Esophagus muscularis mucosa (tissue), 4 donors: ENCODE measurements at regions not wholly inside any gene's neighbourhood (a gene's known extent, or its start where the extent isn't known, plus 50 kb on each side); places are given as distances from the start of the nearest gene placed in this dataset.
A peak's percentile ranks its signal among the peaks of the same experiment; 100 is the strongest.

ENCODE experiments used
- DNase-seq: peaks from one replicate; pipeline ENCODE4 v3.0.0-alpha.2; 2017; ENCODE audit errors: extremely low spot score
- H3K27ac ChIP-seq, 4 donors: fragments of 200-600 bp; sonication (generic); replicated peaks in 1 of 4; 1 replicate in 3 of 4; 2 replicates in 1 of 4; pipeline ENCODE4 v1.5.1; 2016 to 2019; ENCODE audit warnings: mild to moderate bottlenecking in 1 of 4
- H3K27me3 ChIP-seq, 4 donors: fragments of 200-600 bp; sonication (generic); one replicate each; pipeline versions ENCODE4 v1.5.1 to v1.6.0; 2016 to 2019
- H3K36me3 ChIP-seq, 4 donors: fragments of 200-600 bp; sonication (generic); one replicate each; pipeline ENCODE4 v1.5.1; 2016 to 2019
- H3K4me1 ChIP-seq, 4 donors: fragments of 200-600 bp; sonication (generic); one replicate each; pipeline ENCODE4 v1.5.1; 2016 to 2019
- H3K4me3 ChIP-seq, 4 donors: fragments of 200-600 bp; sonication (generic); 1 replicate in 2 of 4; 2 replicates in 2 of 4; pipeline ENCODE4 v1.5.1; 2016 to 2019; ENCODE audit warnings: mild to moderate bottlenecking in 4 of 4, moderate library complexity in 1 of 4
- H3K9me3 ChIP-seq, 4 donors: fragments of 200-600 bp; sonication (generic); 1 replicate in 3 of 4; 2 replicates in 1 of 4; pipeline ENCODE4 v1.5.1; 2016 to 2019
- EP300 ChIP-seq: sonication (generic); formaldehyde crosslinking; IDR thresholded peaks from one replicate; pipeline ENCODE4 v1.6.1; 2017; ENCODE audit warnings: antibody characterized with exemption
- POLR2A ChIP-seq: fragments of 450-650 bp; IDR thresholded peaks from one replicate; pipeline ENCODE4 v1.6.1; 2017; ENCODE audit warnings: antibody characterized with exemption, moderate library complexity, mild to moderate bottlenecking, low read depth
- POLR2AphosphoS5 ChIP-seq, 2 donors: sonication (generic); formaldehyde crosslinking; IDR thresholded peaks; one replicate each; pipeline ENCODE4 v1.6.1; 2017; ENCODE audit warnings: antibody characterized with exemption in 2 of 2
- WGBS: methylation state at CpG from one replicate; pipeline ENCODE4 v1.1.5; 2018; 5-methylcytosine and 5-hydroxymethylcytosine counted together
- intact Hi-C: fragments of 100-400 bp; cut with DNase I; formaldehyde crosslinking; loops from one replicate; pipeline ENCODE4 v1.15.1; 2023
- TF ChIP-seq, protein P1 (sequence below), 3 experiments: fragments of 200-600 bp in 2 of 3; fragments of 450-650 bp in 1 of 3; sonication (generic) in 2 of 3; IDR thresholded peaks; one replicate each; pipeline ENCODE4 v1.5.1; 2017 to 2019; ENCODE audit warnings: antibody characterized with exemption in 3 of 3, mild to moderate bottlenecking in 2 of 3, moderate library complexity in 1 of 3

DNA sequence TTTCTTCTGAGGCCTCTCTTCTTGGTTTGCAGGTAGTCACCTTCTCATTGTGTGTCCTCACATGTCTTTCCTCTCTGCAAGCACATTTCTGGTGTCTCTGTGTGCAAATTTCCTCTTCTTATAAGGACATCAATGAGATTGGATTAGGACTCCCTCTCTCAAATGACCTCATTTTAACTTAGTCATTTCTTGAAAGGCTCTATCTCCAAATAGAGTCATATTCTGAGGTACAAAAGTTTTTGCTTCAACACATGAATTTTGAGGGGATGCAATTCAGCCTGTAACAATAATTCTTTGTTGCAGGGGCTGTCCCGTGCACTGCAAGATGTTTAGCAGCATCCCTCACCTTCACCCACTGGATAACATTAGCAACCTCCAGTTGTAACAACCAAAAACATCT, 115.0 kb upstream of the DCBLD2 start:
- intact Hi-C loops, result no loop called here
- no peak for DNase-seq
- H3K27ac ChIP-seq, result no peak overlapping the region
- 71% methylated on average over 1 of the region's 1 CpG for WGBS
- H3K27me3 ChIP-seq, result no peaks in the 10 kb centered on the region
- no peak overlapping the region for H3K4me3 ChIP-seq
- no peaks in the 10 kb centered on the region for H3K4me1 ChIP-seq
- TF ChIP-seq EP300 (no peak), POLR2AphosphoS5 (IDR thresholded peaks at IDR 0.05) (no peak), POLR2A (no peak)
- TF ChIP-seq, protein P1, sequence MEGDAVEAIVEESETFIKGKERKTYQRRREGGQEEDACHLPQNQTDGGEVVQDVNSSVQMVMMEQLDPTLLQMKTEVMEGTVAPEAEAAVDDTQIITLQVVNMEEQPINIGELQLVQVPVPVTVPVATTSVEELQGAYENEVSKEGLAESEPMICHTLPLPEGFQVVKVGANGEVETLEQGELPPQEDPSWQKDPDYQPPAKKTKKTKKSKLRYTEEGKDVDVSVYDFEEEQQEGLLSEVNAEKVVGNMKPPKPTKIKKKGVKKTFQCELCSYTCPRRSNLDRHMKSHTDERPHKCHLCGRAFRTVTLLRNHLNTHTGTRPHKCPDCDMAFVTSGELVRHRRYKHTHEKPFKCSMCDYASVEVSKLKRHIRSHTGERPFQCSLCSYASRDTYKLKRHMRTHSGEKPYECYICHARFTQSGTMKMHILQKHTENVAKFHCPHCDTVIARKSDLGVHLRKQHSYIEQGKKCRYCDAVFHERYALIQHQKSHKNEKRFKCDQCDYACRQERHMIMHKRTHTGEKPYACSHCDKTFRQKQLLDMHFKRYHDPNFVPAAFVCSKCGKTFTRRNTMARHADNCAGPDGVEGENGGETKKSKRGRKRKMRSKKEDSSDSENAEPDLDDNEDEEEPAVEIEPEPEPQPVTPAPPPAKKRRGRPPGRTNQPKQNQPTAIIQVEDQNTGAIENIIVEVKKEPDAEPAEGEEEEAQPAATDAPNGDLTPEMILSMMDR (IDR thresholded peaks at IDR 0.05), result no peak
- no peaks in the 10 kb centered on the region for H3K9me3 ChIP-seq
- H3K36me3 ChIP-seq, result no peaks in the 10 kb centered on the region

DNA sequence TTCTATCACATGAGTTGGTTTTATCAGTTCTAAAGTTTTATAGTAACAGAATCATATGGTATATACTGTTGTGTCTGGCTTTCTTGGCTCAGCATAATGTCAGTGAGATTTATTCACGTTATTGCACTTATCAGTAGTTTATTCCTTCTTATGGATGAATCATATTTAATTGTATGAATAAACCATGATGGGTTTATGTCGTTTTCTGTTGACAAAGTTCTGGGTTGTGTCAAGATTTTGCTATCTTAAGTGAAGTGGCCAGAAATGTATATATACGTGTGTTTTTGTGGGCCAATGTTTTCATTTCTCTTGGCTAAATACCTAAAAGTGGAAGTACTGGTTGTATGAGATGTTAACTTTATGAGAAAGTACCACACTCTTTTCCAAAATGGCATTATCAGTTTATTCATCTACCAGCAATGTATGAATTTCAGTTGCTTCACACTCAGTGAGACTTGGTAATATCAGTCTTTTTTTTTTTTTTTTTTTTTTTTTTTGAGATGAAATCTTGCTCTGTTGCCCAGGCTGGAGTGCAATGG, 112.4 kb upstream of the DCBLD2 start:
- DNase-seq, result no peak
- no peaks in the 10 kb centered on the region for H3K36me3 ChIP-seq
- H3K4me1 ChIP-seq, result no peaks in the 10 kb centered on the region
- no peak overlapping the region for H3K27ac ChIP-seq
- H3K27me3 ChIP-seq, result no peaks in the 10 kb centered on the region
- no peaks in the 10 kb centered on the region for H3K9me3 ChIP-seq
- TF ChIP-seq, protein P1 (IDR thresholded peaks at IDR 0.05), result no peak
- no peak for TF ChIP-seq POLR2A
- no peak for TF ChIP-seq POLR2AphosphoS5 (IDR thresholded peaks at IDR 0.05)
- no peak for TF ChIP-seq EP300
- intact Hi-C loops, result no loop called here
- H3K4me3 ChIP-seq, result no peak overlapping the region
- WGBS, result 79% methylated on average over 3 of the region's 3 CpGs

GRCh38 chr3:99013077-99013476, 111.6 kb upstream of the DCBLD2 start:
- intact Hi-C loops, result no loop called here
- Histone ChIP-seq H3K27me3 (no peaks in the 10 kb centered on the region), H3K4me3 (no peak overlapping the region), H3K27ac (no peak overlapping the region), H3K4me1 (no peaks in the 10 kb centered on the region), H3K9me3 (no peaks in the 10 kb centered on the region), H3K36me3 (no peaks in the 10 kb centered on the region)
- TF ChIP-seq POLR2AphosphoS5 (IDR thresholded peaks at IDR 0.05), result no peak
- TF ChIP-seq EP300, result no peak
- TF ChIP-seq, protein P1 (IDR thresholded peaks at IDR 0.05), result no peak
- no peak for TF ChIP-seq POLR2A
- no peak for DNase-seq

DNA sequence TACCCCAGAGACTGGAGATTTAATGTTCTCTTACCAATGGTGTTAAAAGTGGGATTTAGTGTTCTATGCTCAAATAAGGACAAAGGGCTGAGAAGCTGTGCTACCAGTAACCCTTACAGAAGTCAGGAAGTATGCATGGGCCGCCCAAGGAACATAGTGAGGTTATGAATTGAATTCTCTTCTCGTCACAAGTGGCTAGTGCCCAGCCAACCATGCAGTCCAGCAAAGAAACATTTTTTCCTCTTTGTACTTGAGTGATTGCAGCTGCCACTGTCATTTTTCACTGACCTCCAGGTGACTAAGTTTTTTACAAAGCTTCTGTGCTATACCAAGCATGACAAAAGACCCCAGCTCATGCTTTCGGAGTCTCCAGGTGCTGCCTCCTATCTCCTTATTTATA, 110.6 kb upstream of the DCBLD2 start:
- H3K9me3 ChIP-seq, result no peaks in the 10 kb centered on the region
- TF ChIP-seq, protein P1 (IDR thresholded peaks at IDR 0.05), result no peak
- peak in 1 of 2 donors; percentile 26 for TF ChIP-seq POLR2AphosphoS5 (IDR thresholded peaks at IDR 0.05)
- DNase-seq, result no peak
- no peak overlapping the region for H3K27ac ChIP-seq
- no peaks in the 10 kb centered on the region for H3K36me3 ChIP-seq
- H3K27me3 ChIP-seq, result peaks cover 0 to 3% (median 0%) of the 10 kb centered on the region in 4 donors
- no peaks in the 10 kb centered on the region for H3K4me1 ChIP-seq
- no peak overlapping the region for H3K4me3 ChIP-seq
- intact Hi-C loops, result no loop called here
- 63% methylated on average over 3 of the region's 3 CpGs for WGBS

DNA sequence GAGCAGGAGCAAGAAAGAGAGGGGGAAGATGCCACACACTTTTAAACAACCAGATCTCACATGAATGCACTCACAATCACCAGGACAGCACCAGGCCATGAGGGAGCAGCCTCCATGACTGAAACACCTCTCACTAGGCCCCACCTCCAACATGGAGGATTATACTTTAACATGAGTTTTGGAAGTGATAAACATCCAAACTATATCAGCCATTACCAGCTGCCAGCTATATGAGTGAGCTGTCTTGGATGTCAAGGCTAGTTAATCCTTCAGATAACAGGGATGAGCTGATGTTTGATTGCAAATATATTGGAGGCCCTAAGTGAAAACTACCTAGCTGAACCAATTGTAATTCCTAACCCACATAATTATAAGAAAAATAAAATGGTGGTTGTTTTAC, 108.4 kb upstream of the DCBLD2 start:
- H3K4me1 ChIP-seq, result no peaks in the 10 kb centered on the region
- H3K36me3 ChIP-seq, result no peaks in the 10 kb centered on the region
- no peak for TF ChIP-seq POLR2A
- TF ChIP-seq, protein P1 (IDR thresholded peaks at IDR 0.05), result no peak
- no peak for TF ChIP-seq EP300
- TF ChIP-seq POLR2AphosphoS5 (IDR thresholded peaks at IDR 0.05), result no peak
- H3K27ac ChIP-seq, result no peak overlapping the region
- DNase-seq, result no peak
- no peak overlapping the region for H3K4me3 ChIP-seq
- intact Hi-C loops, result no loop called here
- H3K9me3 ChIP-seq, result no peaks in the 10 kb centered on the region
- H3K27me3 ChIP-seq, result peaks cover 0 to 3% (median 0%) of the 10 kb centered on the region in 4 donors
